GM12878 (cell line): ENCODE measurements at regions not wholly inside any gene's neighbourhood (a gene's known extent, or its start where the extent isn't known, plus 50 kb on each side); places are given as distances from the start of the nearest gene placed in this dataset.

Experiments used
- ATAC-seq: fragments of 200-7000 bp; cut with Tn5 transposase; 3 replicates; pipeline ENCODE4 v1.9.1; 2020; ENCODE audit warnings: mild to moderate bottlenecking, moderate library complexity
- BruUV-seq: library from RNA; stranded (reverse); fragments of 400-500 nt; replicated peaks from 2 replicates; lab custom pipeline; 2021; lab: Mats Ljungman, UMichigan
- CTCF ChIA-PET: fragments of 300-600 bp; sonication (Branson Sonifier 250); formaldehyde crosslinking; extraction: SDS; loops from one replicate; lab custom pipeline; 2021; ENCODE audit warnings: inconsistent platforms; lab: Yijun Ruan, JAX
- POLR2A ChIA-PET: fragments of 350-600 bp; formaldehyde crosslinking; extraction: SDS; loops from one replicate; lab custom pipeline; 2021; ENCODE audit warnings: inconsistent platforms; lab: Charles Lee
- RAD21 ChIA-PET: fragments of 300-600 bp; sonication (Branson Sonifier 250); formaldehyde crosslinking; loops from one replicate; lab custom pipeline; 2023; ENCODE audit warnings: antibody characterized with exemption; ENCODE audit not compliant: unreplicated experiment; lab: Charles Lee
- SMC1A ChIA-PET: fragments of 300-600 bp; sonication (Branson Sonifier 250); formaldehyde crosslinking; loops from one replicate; lab custom pipeline; 2023; ENCODE audit not compliant: unreplicated experiment, uncharacterized antibody; lab: Charles Lee
- DNase-seq: peaks from one replicate; pipeline ENCODE4 v3.0.0-alpha.2; 2011; ENCODE audit warnings: low read depth, low spot score
- FAIRE-seq: peaks from 3 replicates; lab custom pipeline; 2011; peaks lifted over from hg19 to GRCh38; lab: Jason Lieb, UNC
- H2AFZ ChIP-seq: 2 replicates; pipeline ENCODE4 v1.6.0; 2011; ENCODE audit warnings: low read depth, low read length, control low read depth; ENCODE audit not compliant: control insufficient read depth
- H3K27ac ChIP-seq: 2 replicates; pipeline ENCODE4 v1.5.1; 2011; ENCODE audit warnings: control low read depth; ENCODE audit not compliant: control insufficient read depth, insufficient read depth
- H3K27me3 ChIP-seq, 2 experiments: replicated peaks in 1 of 2; 2 replicates each; pipeline versions ENCODE4 v1.6.0 to v1.6.1; 2011; ENCODE audit warnings: low read length in 1 of 2; ENCODE audit not compliant: control insufficient read depth in 2 of 2, insufficient read depth in 2 of 2
- H3K36me3 ChIP-seq, 2 experiments: 2 replicates each; pipeline ENCODE4 v1.5.1; 2011; ENCODE audit warnings: low read length in 1 of 2; ENCODE audit not compliant: control insufficient read depth in 2 of 2, insufficient read depth in 2 of 2
- H3K4me1 ChIP-seq: 2 replicates; pipeline ENCODE4 v1.6.1; 2011; ENCODE audit warnings: mild to moderate bottlenecking, low read length, moderate library complexity, mixed read lengths; ENCODE audit not compliant: control insufficient read depth, insufficient read depth
- H3K4me2 ChIP-seq: 2 replicates; pipeline ENCODE4 v1.6.0; 2011; ENCODE audit warnings: control low read depth; ENCODE audit not compliant: control insufficient read depth, insufficient read depth
- H3K4me3 ChIP-seq: fragments of 200-600 bp; sonication (generic); 2 replicates; pipeline ENCODE4 v1.5.1; 2016
- H3K79me2 ChIP-seq: 2 replicates; pipeline ENCODE4 v1.6.0; 2011; ENCODE audit warnings: low read length; ENCODE audit not compliant: control insufficient read depth, insufficient read depth
- H3K9ac ChIP-seq: 2 replicates; pipeline ENCODE4 v1.8.0; 2011; ENCODE audit warnings: low read length, control low read depth, mixed read lengths; ENCODE audit not compliant: control insufficient read depth, insufficient read depth
- H3K9me3 ChIP-seq: replicated peaks from 3 replicates; pipeline ENCODE4 v1.5.1; 2011; ENCODE audit warnings: mild to moderate bottlenecking, low read length; ENCODE audit not compliant: control insufficient read depth, insufficient read depth
- H4K20me1 ChIP-seq: 2 replicates; pipeline ENCODE4 v1.6.0; 2011; ENCODE audit not compliant: control insufficient read depth, insufficient read depth
- BCL11A ChIP-seq: IDR thresholded peaks from 2 replicates; pipeline ENCODE4 v1.6.1; 2011; ENCODE audit warnings: low read depth, low read length
- CBX5 ChIP-seq: sonication (generic); IDR thresholded peaks from 2 replicates; pipeline ENCODE4 v1.6.1; 2016; ENCODE audit warnings: low read depth, moderate library complexity, mild to moderate bottlenecking, inconsistent platforms
- CREM ChIP-seq: IDR thresholded peaks from 2 replicates; pipeline ENCODE4 v1.6.1; 2014; ENCODE audit warnings: antibody characterized with exemption, low read depth
- KAT2A ChIP-seq: conservative IDR thresholded peaks from 2 replicates; pipeline ENCODE4 v1.6.1; 2011; ENCODE audit warnings: low read depth, low read length; ENCODE audit not compliant: control insufficient read depth
- MEF2B ChIP-seq: fragments of 450-650 bp; IDR thresholded peaks from 2 replicates; pipeline ENCODE4 v1.6.1; 2018; ENCODE audit warnings: mild to moderate bottlenecking, moderate library complexity; ENCODE audit not compliant: partially characterized antibody, poor library complexity, severe bottlenecking
- MTA3 ChIP-seq: IDR thresholded peaks from 2 replicates; pipeline ENCODE4 v1.6.1; 2012; ENCODE audit warnings: low read length, inconsistent platforms, borderline replicate concordance
- SIX5 ChIP-seq: IDR thresholded peaks from 2 replicates; pipeline ENCODE4 v1.6.1; 2011; ENCODE audit warnings: mild to moderate bottlenecking, low read depth, low read length, moderate library complexity; ENCODE audit not compliant: severe bottlenecking
- ZNF207 ChIP-seq: fragments of 450-650 bp; IDR thresholded peaks from 2 replicates; pipeline ENCODE4 v1.6.1; 2014; ENCODE audit warnings: antibody characterized with exemption, mild to moderate bottlenecking, borderline replicate concordance
- WGBS: methylation state at CpG from one replicate; pipeline ENCODE4 v1.1.6; 2016; ENCODE audit warnings: low lambda C conversion rate; ENCODE audit not compliant: insufficient replicate concordance, insufficient coverage; ENCODE audit errors: missing lambda C conversion rate; 5-methylcytosine and 5-hydroxymethylcytosine counted together
- in situ Hi-C: fragments of 300-500 bp; cut with MboI; formaldehyde crosslinking; loops from 9 replicates; pipeline ENCODE4 v1.14.3; 2018; ENCODE audit warnings: mixed read lengths
- intact Hi-C: fragments of 100-400 bp; cut with micrococcal nuclease; formaldehyde crosslinking; loops from one replicate; pipeline ENCODE4 v1.14.2; 2022; ENCODE audit not compliant: unreplicated experiment
- TF ChIP-seq, protein P1 (sequence below): fragments of 450-650 bp; IDR thresholded peaks from 2 replicates; pipeline ENCODE4 v1.6.1; 2016; ENCODE audit warnings: mild to moderate bottlenecking, moderate library complexity, borderline replicate concordance

- DNase-seq (no peak), FAIRE-seq (no peak), ATAC-seq (no peak)
- WGBS: 0% methylated on average over 3 of the region's 3 CpGs
- H3K79me2 ChIP-seq: no peaks in the 10 kb centered on the region
- in situ Hi-C loops (no loop called here), intact Hi-C loops (no loop called here)
- CTCF ChIA-PET: no interaction called here
- H3K27ac ChIP-seq: no peak overlapping the region
- no peaks in the 10 kb centered on the region for H3K36me3 ChIP-seq
- SMC1A ChIA-PET: no interaction called here
- no peaks in the 10 kb centered on the region for H3K9me3 ChIP-seq
- POLR2A ChIA-PET: no interaction called here
- TF ChIP-seq MEF2B: no peak
- TF ChIP-seq CBX5: no peak
- no peak for TF ChIP-seq MTA3
- TF ChIP-seq ZNF207: no peak
- no peak for TF ChIP-seq KAT2A
- TF ChIP-seq CREM: no peak
- no peak for TF ChIP-seq BCL11A
- TF ChIP-seq, protein P1, sequence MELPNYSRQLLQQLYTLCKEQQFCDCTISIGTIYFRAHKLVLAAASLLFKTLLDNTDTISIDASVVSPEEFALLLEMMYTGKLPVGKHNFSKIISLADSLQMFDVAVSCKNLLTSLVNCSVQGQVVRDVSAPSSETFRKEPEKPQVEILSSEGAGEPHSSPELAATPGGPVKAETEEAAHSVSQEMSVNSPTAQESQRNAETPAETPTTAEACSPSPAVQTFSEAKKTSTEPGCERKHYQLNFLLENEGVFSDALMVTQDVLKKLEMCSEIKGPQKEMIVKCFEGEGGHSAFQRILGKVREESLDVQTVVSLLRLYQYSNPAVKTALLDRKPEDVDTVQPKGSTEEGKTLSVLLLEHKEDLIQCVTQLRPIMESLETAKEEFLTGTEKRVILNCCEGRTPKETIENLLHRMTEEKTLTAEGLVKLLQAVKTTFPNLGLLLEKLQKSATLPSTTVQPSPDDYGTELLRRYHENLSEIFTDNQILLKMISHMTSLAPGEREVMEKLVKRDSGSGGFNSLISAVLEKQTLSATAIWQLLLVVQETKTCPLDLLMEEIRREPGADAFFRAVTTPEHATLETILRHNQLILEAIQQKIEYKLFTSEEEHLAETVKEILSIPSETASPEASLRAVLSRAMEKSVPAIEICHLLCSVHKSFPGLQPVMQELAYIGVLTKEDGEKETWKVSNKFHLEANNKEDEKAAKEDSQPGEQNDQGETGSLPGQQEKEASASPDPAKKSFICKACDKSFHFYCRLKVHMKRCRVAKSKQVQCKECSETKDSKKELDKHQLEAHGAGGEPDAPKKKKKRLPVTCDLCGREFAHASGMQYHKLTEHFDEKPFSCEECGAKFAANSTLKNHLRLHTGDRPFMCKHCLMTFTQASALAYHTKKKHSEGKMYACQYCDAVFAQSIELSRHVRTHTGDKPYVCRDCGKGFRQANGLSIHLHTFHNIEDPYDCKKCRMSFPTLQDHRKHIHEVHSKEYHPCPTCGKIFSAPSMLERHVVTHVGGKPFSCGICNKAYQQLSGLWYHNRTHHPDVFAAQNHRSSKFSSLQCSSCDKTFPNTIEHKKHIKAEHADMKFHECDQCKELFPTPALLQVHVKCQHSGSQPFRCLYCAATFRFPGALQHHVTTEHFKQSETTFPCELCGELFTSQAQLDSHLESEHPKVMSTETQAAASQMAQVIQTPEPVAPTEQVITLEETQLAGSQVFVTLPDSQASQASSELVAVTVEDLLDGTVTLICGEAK: no peak
- no peak for TF ChIP-seq SIX5
- no peak overlapping the region for H3K9ac ChIP-seq
- H3K4me1 ChIP-seq: no peaks in the 10 kb centered on the region
- RAD21 ChIA-PET: no interaction called here
- no TSS peak for BruUV-seq
- H3K4me2 ChIP-seq: no peak overlapping the region
- H3K4me3 ChIP-seq: no peak overlapping the region
- H2AFZ ChIP-seq: no peak overlapping the region
- no peaks in the 10 kb centered on the region for H4K20me1 ChIP-seq
- no peaks in the 10 kb centered on the region; a peak in 1 of 4 replicates for H3K27me3 ChIP-seq
Observed at GRCh38 chr15:79516646-79517045, 84.5 kb downstream of the MINAR1 start.
